Medulla oblongata (tissue), 1 donor: ENCODE measurements at regions not wholly inside any gene's neighbourhood (a gene's known extent, or its start where the extent isn't known, plus 50 kb on each side); places are given as distances from the start of the nearest gene placed in this dataset.
"Not testable (repeated sequence)": the region's sequence is repeated elsewhere in the genome, so short reads cannot be mapped to it uniquely, and the experiment has no call there.

Source experiments
- DNase-seq: peaks from one replicate; pipeline ENCODE4 v3.0.0-alpha.2; 2015; ENCODE audit errors: extremely low spot score

DNA sequence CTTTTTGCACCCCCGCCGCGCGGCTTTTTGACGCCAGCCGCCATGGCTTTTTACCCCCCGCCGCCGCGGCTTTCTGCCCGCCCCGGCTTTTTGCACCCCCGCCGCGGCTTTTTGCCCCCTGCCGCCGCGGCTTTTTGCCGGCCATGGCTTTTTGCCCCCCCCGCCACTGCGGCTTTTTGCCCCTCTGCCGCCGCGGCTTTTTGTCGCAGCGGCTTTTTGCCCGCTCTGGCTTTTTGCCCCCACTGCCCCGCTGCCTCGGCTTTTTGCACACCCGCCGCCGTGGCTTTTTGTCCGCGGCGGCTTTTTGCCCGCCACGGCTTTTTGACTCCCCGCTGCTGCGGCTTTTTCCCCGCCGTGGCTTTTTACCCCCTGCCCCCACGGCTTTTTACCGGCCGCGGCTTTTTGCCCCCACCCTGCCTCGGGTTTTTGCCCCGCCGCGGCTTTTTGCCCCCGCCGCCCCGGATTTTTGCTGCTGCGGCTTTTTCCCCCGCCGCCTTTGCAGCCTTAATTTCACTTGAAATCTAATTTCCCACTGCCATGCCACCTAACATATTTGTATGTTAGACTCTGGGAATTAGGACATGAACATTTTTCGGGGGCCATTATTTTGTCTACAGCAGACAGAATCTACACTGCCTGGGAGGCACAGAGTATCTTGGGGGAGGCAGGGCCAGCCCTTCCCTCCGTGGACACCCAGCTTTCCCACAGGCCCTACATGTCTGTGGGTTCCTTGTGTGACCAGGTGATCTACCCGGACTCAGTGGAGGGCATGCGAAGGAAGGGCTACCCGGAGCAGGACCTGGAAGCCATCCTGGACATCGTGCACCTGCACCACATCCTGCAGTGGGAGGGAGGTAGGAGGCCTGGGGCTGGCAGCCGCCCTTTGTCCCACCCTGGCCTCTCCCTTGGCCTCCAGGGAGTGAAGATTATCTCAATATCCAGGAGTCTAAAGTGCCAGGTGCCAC, 3031.0 kb upstream of the TEKT4 start:
- DNase-seq = no peak

DNA sequence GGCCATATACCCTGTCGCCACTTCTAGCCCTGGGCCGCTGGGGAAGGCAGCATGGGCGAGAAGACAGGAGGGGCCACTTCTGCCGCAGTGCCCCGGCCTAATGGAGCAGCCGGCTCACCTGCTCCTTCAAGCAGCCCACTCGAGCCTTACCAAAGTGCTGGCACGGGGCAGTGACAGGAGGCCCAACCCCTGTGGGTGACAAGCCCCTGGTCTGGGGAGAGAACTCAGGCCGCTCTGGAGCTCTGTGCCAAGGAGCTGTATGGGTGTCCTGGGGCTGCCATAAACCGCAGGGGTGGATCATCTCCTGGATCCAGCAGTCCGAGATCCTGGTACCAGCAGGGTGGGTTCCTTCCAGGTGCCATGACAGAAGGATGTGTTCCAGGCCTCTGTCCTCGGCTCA, 3029.0 kb upstream of the TEKT4 start:
- DNase-seq = not testable (repeated sequence)

DNA sequence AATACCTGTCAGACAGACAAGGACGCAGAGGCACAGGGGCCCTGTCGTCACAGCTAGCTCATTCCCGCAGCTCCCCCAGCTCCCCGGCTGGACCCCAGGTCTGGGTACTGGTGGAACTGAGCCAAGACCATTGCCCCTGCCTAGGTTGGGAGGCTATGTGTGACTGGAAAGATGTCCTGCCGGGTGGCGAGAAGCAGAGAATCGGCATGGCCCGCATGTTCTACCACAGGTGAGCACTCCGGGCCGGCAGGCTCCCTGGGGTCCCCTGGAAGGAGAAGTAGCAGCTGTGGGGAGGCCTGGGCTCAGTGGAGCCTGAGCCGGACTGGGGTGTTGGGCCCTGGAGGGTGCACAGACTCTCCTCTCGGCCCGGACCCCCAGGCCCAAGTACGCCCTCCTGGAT, 3028.3 kb upstream of the TEKT4 start:
- not testable (repeated sequence) for DNase-seq

DNA sequence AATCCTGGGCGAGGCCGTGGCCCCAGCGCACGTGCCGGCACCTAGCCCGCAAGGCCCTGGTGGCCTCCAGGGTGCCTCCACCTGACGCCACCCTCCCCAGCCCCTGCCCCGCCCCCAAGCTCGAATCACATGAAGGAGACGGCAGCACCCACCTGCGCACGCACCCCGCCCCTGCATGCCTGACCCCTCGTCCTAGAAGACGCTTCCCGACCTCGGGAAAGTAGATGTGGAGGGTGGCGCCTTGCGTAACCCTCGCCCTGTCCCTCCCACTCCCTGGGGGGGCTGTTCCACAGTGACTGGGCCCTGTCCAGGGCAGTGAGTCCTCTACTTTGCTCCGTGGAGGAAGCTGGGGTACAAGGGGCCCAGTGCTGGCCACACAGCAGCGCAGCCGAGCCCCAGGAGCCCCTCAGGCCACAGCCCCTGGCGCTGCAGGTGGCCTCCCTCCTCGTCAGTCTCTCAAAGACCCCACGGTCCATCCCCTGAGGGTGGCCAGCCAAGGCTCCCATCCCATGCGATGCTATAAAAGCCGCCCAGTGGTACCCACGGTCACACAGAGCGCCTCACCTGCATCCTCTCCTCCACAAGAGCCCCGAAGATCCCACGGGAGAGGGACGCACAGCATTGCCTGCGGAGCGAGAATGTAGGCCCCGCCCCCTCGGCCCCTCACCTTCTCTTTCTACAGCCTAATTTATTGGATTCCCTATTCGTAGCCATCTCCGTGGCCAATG, 3027.3 kb upstream of the TEKT4 start:
- DNase-seq = not testable (repeated sequence)

- DNase-seq = not testable (repeated sequence)
Measured at GRCh38 chr2:91844451-91844825, 3026.8 kb upstream of the TEKT4 start.

GRCh38 chr2:91846388-91846787, 3024.8 kb upstream of the TEKT4 start:
- DNase-seq = not testable (repeated sequence)

- not testable (repeated sequence) for DNase-seq
Measured at GRCh38 chr2:91851689-91852420, 3019.4 kb upstream of the TEKT4 start.

DNA sequence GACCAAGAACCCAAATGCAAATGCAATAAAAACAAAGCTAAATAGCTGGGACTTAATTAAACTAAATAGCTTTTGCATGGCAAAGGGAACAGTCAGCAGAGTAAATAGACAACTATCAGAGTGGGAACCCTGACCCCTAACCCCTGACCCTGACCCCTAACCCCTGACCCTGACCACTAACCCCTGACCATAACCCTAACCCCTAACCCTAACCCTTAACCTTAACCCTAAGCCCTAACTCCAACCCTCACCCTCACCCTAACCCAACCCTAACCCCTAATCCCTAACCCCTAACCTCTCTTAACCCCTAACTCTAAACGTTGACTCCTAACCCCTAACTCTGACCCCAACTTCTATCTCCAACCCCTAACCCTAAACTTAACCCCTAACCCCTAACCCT, 3014.3 kb upstream of the TEKT4 start:
- DNase-seq = not testable (repeated sequence)

- not testable (repeated sequence) for DNase-seq
Measured at GRCh38 chr2:91857711-91858110, 3013.5 kb upstream of the TEKT4 start.

DNA sequence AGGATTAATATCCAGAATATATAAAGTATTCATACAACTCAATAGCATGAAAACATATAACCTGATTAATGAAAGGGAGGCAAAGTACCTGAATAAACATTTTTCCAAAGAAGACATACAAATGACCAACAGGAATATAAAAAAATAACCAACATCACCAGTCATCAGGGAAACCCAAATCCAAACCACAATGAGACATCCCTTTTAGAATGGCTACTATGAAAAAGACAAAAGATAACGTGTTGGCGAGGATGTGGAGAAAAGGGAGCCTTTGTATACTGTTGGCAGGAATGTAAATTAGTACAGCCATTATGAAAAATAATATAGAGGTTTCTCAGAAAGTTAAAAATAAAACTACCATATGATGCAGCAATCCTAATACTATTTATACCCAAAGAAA, 2999.5 kb upstream of the TEKT4 start:
- not testable (repeated sequence) for DNase-seq

DNA sequence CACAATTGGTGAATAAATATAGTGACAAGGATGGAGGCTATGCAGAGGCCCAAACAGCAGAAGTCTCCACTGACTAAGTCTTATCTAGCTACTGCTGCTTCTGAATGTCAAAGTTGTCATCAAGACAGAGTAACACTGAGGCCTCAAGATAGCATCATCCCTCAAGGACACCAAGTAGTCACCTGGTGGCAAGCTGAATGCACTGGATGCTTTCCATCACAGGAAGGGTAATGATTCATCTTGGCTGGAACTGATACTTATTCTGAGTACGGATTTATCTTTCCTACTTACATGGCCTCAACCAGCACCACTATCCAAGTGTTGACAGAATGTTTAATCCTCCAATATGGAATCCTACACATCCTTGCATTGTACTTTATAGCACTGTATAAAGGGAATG, 2997.8 kb upstream of the TEKT4 start:
- DNase-seq = not testable (repeated sequence)

- DNase-seq = not testable (repeated sequence)
Measured at GRCh38 chr2:91877658-91878210, 2993.5 kb upstream of the TEKT4 start.

- DNase-seq = not testable (repeated sequence)
Measured at GRCh38 chr2:91895091-91895490, 2976.1 kb upstream of the TEKT4 start.

- DNase-seq = not testable (repeated sequence)
Measured at GRCh38 chr2:91917602-91918001, 2953.6 kb upstream of the TEKT4 start.
